CD14-positive monocyte (primary cell): ENCODE measurements at regions not wholly inside any gene's neighbourhood (a gene's known extent, or its start where the extent isn't known, plus 50 kb on each side); places are given as distances from the start of the nearest gene placed in this dataset.

Experiments
- DNase-seq, 3 donors: peaks; one replicate each; pipeline ENCODE4 v3.0.0-alpha.2; 2011 to 2022
- H2AFZ ChIP-seq: 2 replicates; pipeline ENCODE4 v1.6.0; 2012; ENCODE audit warnings: mild to moderate bottlenecking, low read depth, low read length, inconsistent platforms; ENCODE audit not compliant: insufficient read depth, poor library complexity, severe bottlenecking
- H3K27ac ChIP-seq, 2 donors: 1 replicate in 1 of 2; 2 replicates in 1 of 2; pipeline ENCODE4 v1.5.1; 2012 to 2013; ENCODE audit warnings: low read length in 2 of 2, control low read depth in 1 of 2, inconsistent platforms in 1 of 2, low read depth in 1 of 2, mild to moderate bottlenecking in 1 of 2
- H3K27me3 ChIP-seq, 2 donors: one replicate each; pipeline versions ENCODE4 v1.6.0 to v1.6.1; 2011 to 2013; ENCODE audit warnings: low read length in 2 of 2; ENCODE audit not compliant: control insufficient read depth in 2 of 2, insufficient read depth in 2 of 2
- H3K36me3 ChIP-seq, 2 donors: replicated peaks in 1 of 2; 1 replicate in 1 of 2; 2 replicates in 1 of 2; pipeline versions ENCODE4 v1.5.1 to v1.6.1; 2012 to 2013; ENCODE audit warnings: low read length in 2 of 2, control low read depth in 1 of 2, inconsistent platforms in 1 of 2, mild to moderate bottlenecking in 1 of 2; ENCODE audit not compliant: insufficient read depth in 2 of 2, control insufficient read depth in 1 of 2
- H3K4me1 ChIP-seq, 2 donors: 1 replicate in 1 of 2; 2 replicates in 1 of 2; pipeline versions ENCODE4 v1.5.1 to v1.6.1; 2012 to 2013; ENCODE audit warnings: low read length in 2 of 2, control low read depth in 1 of 2, inconsistent platforms in 1 of 2, mild to moderate bottlenecking in 1 of 2, moderate library complexity in 1 of 2; ENCODE audit not compliant: insufficient read depth in 2 of 2, control insufficient read depth in 1 of 2
- H3K4me2 ChIP-seq: replicated peaks from 2 replicates; pipeline ENCODE3; 2012; ENCODE audit warnings: low read length, moderate library complexity, mild to moderate bottlenecking; ENCODE audit not compliant: poor library complexity, severe bottlenecking; ENCODE audit errors: extremely low read depth
- H3K4me3 ChIP-seq, 3 experiments: fragments of 200-600 bp in 1 of 3; sonication (generic) in 1 of 3; replicated peaks in 1 of 3; 1 replicate in 2 of 3; 2 replicates in 1 of 3; pipeline ENCODE4 v1.5.1; 2011 to 2013; ENCODE audit warnings: low read length in 3 of 3, mild to moderate bottlenecking in 3 of 3, control low read depth in 2 of 3, low read depth in 2 of 3, inconsistent platforms in 1 of 3, moderate library complexity in 1 of 3
- H3K79me2 ChIP-seq: 2 replicates; pipeline ENCODE4 v1.6.0; 2012; ENCODE audit warnings: mild to moderate bottlenecking, control low read depth, inconsistent platforms, low read length, moderate library complexity; ENCODE audit not compliant: insufficient read depth
- H3K9ac ChIP-seq: 2 replicates; pipeline ENCODE4 v1.6.0; 2017; ENCODE audit warnings: low read length, mild to moderate bottlenecking; ENCODE audit not compliant: insufficient read depth, poor library complexity, severe bottlenecking
- H3K9me3 ChIP-seq, 2 donors: replicated peaks in 1 of 2; 1 replicate in 1 of 2; 2 replicates in 1 of 2; pipeline versions ENCODE4 v1.5.1 to v1.6.1; 2012 to 2013; ENCODE audit warnings: low read length in 2 of 2, control low read depth in 1 of 2; ENCODE audit not compliant: control insufficient read depth in 1 of 2, insufficient read depth in 1 of 2
- H4K20me1 ChIP-seq: 2 replicates; pipeline ENCODE4 v1.6.0; 2012; ENCODE audit warnings: mild to moderate bottlenecking, low read length, control low read depth, moderate library complexity; ENCODE audit not compliant: insufficient read depth
- H3K27ac Mint-ChIP-seq, 7 donors: one replicate each; pipeline ENCODE4 v1.8.0; 2020; ENCODE audit warnings: mild to moderate bottlenecking in 7 of 7, mixed read lengths in 7 of 7, moderate library complexity in 6 of 7, inconsistent platforms in 2 of 7
- H3K27me3 Mint-ChIP-seq, 3 donors: one replicate each; pipeline ENCODE4 v1.8.0; 2021 to 2022; ENCODE audit warnings: low read depth in 3 of 3, mild to moderate bottlenecking in 3 of 3, mixed read lengths in 3 of 3, moderate library complexity in 3 of 3, inconsistent platforms in 1 of 3
- H3K36me3 Mint-ChIP-seq, 2 donors: one replicate each; pipeline ENCODE4 v1.8.0; 2020; ENCODE audit warnings: mixed read lengths in 2 of 2, inconsistent platforms in 1 of 2, mild to moderate bottlenecking in 1 of 2
- H3K4me1 Mint-ChIP-seq: one replicate; pipeline ENCODE4 v1.8.0; 2020; ENCODE audit warnings: mild to moderate bottlenecking, mixed read lengths
- H3K4me3 Mint-ChIP-seq, 2 donors: one replicate each; pipeline ENCODE4 v1.8.0; 2020; ENCODE audit warnings: mild to moderate bottlenecking in 2 of 2, mixed read lengths in 2 of 2, moderate library complexity in 1 of 2
- H3K9me3 Mint-ChIP-seq, 7 donors: one replicate each; pipeline ENCODE4 v1.8.0; 2020 to 2022; ENCODE audit warnings: mixed read lengths in 7 of 7, mild to moderate bottlenecking in 6 of 7, moderate library complexity in 6 of 7, inconsistent platforms in 2 of 7
- CTCF ChIP-seq: fragments of 200-600 bp; IDR thresholded peaks from one replicate; pipeline ENCODE4 v1.8.0; 2022; ENCODE audit warnings: antibody characterized with exemption, mild to moderate bottlenecking
- WGBS: methylation state at CpG from one replicate; pipeline ENCODE4 v1.1.5; 2013; ENCODE audit warnings: missing lambda C conversion rate; ENCODE audit not compliant: insufficient coverage; 5-methylcytosine and 5-hydroxymethylcytosine counted together
- intact Hi-C, 2 donors: fragments of 100-400 bp; cut with micrococcal nuclease; formaldehyde crosslinking; loops; one replicate each; pipeline versions ENCODE4 v1.15.0 to v1.15.1; 2023

GRCh38 chr4:126758493-126758892, 874.3 kb upstream of the INTU start:
- H3K4me3 Mint-ChIP-seq = no peak overlapping the region
- H3K36me3 ChIP-seq = no peaks in the 10 kb centered on the region

GRCh38 chr4:126761947-126762662, 870.7 kb upstream of the INTU start:
- intact Hi-C loops = no loop called here
- H2AFZ ChIP-seq = no peak overlapping the region
- no peak for TF ChIP-seq CTCF

More at GRCh38 chr4:126758493-126758892, 874.3 kb upstream of the INTU start:
- no peak for DNase-seq
- 50% methylated on average over 2 of the region's 2 CpGs for WGBS
- Mint-ChIP-seq H3K4me1 (no peaks in the 10 kb centered on the region), H3K9me3 (peaks cover 0 to 1% (median 0%) of the 10 kb centered on the region in 7 donors), H3K36me3 (no peaks in the 10 kb centered on the region), H3K27ac (no peak overlapping the region), H3K27me3 (no peaks in the 10 kb centered on the region)
- Histone ChIP-seq H3K9me3 (peaks cover 0 to 8% of the 10 kb centered on the region in 2 donors), H3K4me3 (no peak overlapping the region), H4K20me1 (no peaks in the 10 kb centered on the region), H3K9ac (no peak overlapping the region), H2AFZ (no peak overlapping the region), H3K27me3 (no peaks in the 10 kb centered on the region), H3K4me2 (no peak overlapping the region), H3K27ac (no peak overlapping the region), H3K4me1 (no peaks in the 10 kb centered on the region), H3K79me2 (no peaks in the 10 kb centered on the region)
- TF ChIP-seq CTCF = no peak
- intact Hi-C loops = no loop called here

More at GRCh38 chr4:126761947-126762662, 870.7 kb upstream of the INTU start:
- no peak overlapping the region for H3K27ac Mint-ChIP-seq
- H3K27me3 Mint-ChIP-seq = no peaks in the 10 kb centered on the region
- no peak for DNase-seq
- Histone ChIP-seq H4K20me1 (no peaks in the 10 kb centered on the region), H3K9me3 (peaks cover 0 to 8% of the 10 kb centered on the region in 2 donors), H3K36me3 (no peaks in the 10 kb centered on the region), H3K4me2 (no peak overlapping the region), H3K27me3 (no peaks in the 10 kb centered on the region), H3K9ac (no peak overlapping the region), H3K4me3 (no peak overlapping the region), H3K79me2 (no peaks in the 10 kb centered on the region), H3K4me1 (no peaks in the 10 kb centered on the region), H3K27ac (no peak overlapping the region)
- WGBS = 100% methylated on average over 1 of the region's 1 CpG
- H3K4me3 Mint-ChIP-seq = no peak overlapping the region
- H3K36me3 Mint-ChIP-seq = no peaks in the 10 kb centered on the region
- no peaks in the 10 kb centered on the region for H3K4me1 Mint-ChIP-seq
- peaks cover 0 to 3% (median 1%) of the 10 kb centered on the region in 7 donors for H3K9me3 Mint-ChIP-seq
